ENCODE measurements at regions not wholly inside any gene's neighbourhood (a gene's known extent, or its start where the extent isn't known, plus 50 kb on each side); places are given as distances from the start of the nearest gene placed in this dataset.
"Not testable (repeated sequence)": the region's sequence is repeated elsewhere in the genome, so short reads cannot be mapped to it uniquely, and the experiment has no call there.

DNA sequence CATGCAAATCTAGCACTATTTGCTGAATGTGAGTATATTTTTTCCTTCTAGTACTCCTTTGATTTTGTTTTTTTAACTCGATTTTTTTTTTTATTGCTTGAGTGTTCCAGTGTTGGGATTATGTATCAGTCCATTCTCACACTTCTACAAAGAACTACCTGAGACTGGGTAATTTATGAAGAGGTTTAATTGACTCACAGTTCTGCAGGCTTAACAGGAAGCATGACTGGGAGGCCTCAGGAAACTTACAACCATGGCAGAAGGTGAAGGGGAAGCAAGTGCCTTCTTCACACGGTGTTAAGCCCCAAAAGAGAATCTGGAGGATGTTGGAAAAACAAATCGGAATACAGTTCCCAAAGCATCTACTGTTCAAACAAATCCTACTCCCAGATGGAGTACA is 69.1 kb downstream of the ZNF518B start:
- not testable (repeated sequence) for DNase-seq

- no peak for DNase-seq
These were observed 71.2 kb downstream of the ZNF518B start for GRCh38 chr4:10385994-10386394.

- no peak for DNase-seq
These were observed 72.3 kb downstream of the ZNF518B start for GRCh38 chr4:10384974-10385373.

GRCh38 chr4:10383417-10383816 is 73.8 kb downstream of the ZNF518B start:
- no peak for DNase-seq

GRCh38 chr4:10382171-10382570 is 75.1 kb downstream of the ZNF518B start:
- not testable (repeated sequence) for DNase-seq

DNA sequence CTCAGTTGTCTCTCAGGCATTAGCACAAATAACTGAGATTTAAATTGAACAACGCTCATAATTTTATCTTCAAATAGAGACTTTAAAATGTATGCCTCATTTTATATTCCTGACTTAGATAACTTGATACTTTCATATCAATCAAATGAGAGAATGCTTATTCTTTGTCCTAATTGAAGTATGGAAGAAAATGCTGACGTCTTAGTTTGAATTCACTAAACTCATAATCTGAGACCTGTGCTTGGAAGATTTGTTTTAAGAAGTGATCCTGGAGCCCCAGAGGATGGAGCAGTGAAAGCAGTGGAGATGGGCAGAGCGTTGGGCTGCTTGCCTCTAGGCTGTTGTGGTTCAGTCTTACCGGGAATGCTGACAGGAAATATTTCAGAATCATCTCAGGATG is 76.1 kb downstream of the ZNF518B start:
- DNase-seq = no peak

DNA sequence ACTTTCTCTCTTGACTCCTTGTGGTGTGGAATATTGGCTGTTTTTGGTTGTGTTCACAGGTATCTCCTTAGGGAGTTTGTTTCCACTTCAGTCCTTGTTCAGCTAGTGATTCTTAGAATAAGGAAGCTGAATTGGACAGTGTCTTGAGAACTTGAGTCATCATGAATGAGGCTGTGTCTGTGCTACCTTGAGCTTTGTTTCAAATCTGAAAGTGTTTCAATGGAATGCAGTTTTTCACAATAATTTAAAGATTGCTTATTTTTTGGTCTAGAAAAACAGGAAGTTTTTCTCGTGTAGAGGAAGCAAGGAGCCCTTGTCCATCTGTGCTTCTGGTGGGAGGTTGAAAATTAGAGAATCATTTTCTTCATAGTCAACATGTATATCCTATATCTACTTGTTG is 76.5 kb downstream of the ZNF518B start:
- DNase-seq = no peak

- no peak for DNase-seq
These were observed 85.3 kb downstream of the ZNF518B start for GRCh38 chr4:10371869-10372471.

DNA sequence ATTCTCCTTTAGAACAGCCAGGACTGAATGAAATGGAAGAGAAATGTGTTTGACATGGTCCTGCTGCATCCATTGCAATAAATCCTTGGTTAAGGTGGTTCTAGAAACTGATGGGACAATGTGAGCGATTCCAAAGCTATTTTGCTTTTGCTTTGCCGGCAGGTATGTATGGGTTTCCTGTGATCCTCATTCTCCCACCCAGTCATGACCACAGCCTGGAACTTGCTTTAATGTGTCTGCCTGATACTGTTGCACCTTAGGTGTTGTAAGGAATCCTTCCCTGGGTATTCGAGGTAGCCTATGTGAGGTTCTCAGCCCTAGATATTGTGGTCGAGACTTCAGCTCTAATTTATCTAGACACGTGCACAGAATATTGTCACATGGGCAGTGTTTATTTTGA is 86.1 kb downstream of the ZNF518B start:
- DNase-seq = no peak

DNA sequence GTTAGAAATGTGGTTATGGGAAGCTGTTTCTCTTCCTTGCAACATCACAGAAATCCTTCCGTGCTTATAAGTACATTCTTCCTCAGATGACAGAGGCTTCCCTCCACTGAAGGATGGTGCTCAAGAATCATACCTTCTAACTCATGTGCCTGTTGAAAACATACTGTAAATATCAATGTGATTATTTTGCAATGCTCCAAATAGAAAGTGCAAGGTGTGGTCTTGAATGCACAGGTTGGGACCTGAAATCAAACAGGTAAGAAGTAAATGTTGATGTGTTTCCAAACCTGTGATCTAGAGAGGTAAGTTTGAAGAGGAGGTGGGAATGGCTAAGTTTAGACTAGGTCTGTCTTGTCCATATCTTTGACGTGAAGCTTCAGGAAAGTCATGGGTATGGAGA is 87.7 kb downstream of the ZNF518B start:
- no peak for DNase-seq

DNA sequence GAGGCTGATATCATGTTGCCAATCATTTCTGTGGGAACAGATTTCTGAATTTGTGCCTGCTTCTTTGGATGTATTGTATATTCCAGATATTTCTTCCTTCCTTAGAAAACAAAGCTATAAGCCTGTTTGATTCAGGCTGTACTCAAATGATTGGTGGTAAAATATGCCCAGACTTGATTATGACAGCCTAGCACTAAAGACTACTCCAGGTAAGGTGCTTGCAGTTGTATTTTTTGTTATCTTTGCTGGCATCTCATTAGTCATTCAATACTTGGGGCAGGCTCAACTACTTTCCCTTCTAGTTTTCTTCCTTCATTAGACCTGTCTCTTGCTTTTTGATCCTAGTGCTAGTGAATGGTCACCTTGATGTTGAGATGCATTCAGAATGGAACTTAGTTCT is 90.6 kb downstream of the ZNF518B start:
- no peak for DNase-seq

- no peak for DNase-seq
These were observed 93.0 kb downstream of the ZNF518B start for GRCh38 chr4:10364194-10364593.

DNA sequence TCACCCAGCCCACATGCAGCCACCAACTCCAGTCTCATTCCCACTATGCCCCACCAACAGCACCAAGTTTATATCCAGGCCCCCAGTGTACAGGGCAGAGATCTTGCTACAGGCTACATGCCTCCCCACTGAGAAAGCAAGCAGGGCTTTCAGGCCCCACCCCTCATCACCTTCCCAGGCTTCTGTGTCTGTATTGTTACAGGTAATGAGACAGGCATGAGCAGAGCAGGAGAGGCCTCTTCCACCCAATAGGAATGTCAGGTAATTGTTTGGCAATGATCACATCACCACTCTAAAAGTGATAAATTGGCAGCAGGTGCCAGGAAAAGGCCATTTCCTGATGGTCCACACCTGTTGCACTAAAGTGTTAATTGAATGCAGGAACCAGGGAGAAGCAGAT is 102.5 kb downstream of the ZNF518B start:
- DNase-seq = no peak

GRCh38 chr4:10354225-10354624 is 103.0 kb downstream of the ZNF518B start:
- DNase-seq = no peak

DNA sequence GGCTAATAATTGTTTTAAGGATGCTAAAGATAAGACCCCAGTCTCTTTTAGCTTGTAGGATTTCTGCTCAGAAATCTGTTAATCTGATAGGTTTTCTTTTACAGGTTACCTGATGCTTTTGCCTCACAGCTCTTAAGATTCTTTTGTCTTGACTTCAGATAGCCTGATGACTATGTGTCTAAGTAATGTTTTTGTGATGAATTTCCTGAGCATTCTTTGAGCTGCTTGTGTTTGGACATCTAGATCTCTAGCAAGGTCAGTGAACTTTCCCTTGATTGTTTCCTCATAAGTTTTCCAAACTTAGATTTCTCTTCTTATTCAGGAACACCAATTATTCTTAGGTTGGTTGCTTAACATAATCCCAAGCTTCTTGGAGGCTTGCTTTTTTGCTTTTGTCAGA is 104.1 kb downstream of the ZNF518B start:
- DNase-seq = no peak

GRCh38 chr4:10348241-10348640 is 109.0 kb downstream of the ZNF518B start:
- no peak for DNase-seq

- DNase-seq = no peak
These were observed 109.4 kb downstream of the ZNF518B start for GRCh38 chr4:10347815-10348214.

- no peak for DNase-seq
These were observed 109.9 kb downstream of the ZNF518B start for GRCh38 chr4:10347281-10347795.

GRCh38 chr4:10346023-10346422 is 111.2 kb downstream of the ZNF518B start:
- no peak for DNase-seq

DNA sequence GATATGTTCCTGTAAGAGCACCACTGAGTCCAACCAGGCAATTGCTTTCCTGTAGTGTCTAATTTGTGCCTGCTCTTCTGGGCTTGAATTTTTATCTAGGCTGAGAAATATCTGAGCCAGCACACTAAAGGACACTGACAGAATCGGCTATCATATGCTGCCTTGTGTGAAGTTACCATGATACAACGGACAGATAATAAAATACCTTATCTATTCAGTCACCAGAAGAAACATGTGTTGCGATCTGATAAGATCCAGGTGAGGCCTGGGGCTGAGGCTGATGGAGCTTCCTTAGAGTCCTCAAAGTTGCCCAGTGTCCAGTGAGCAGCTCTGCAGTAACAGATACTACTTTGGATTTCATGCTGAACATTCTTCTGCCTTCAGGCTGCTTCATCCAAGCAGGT is 111.8 kb downstream of the ZNF518B start:
- no peak for DNase-seq

- no peak for DNase-seq
These were observed 112.4 kb downstream of the ZNF518B start for GRCh38 chr4:10344824-10345223.

GRCh38 chr4:10343656-10344055 is 113.6 kb downstream of the ZNF518B start:
- DNase-seq = no peak

- DNase-seq = no peak
These were observed 114.4 kb downstream of the ZNF518B start for GRCh38 chr4:10342866-10343265.

GRCh38 chr4:10336471-10336870 is 120.8 kb downstream of the ZNF518B start:
- DNase-seq = no peak

Data from anterior cingulate cortex (tissue), 58 donors.